ENCODE measurements at regions not wholly inside any gene's neighbourhood (a gene's known extent, or its start where the extent isn't known, plus 50 kb on each side); places are given as distances from the start of the nearest gene placed in this dataset.

GRCh38 chr11:121711939-121712338, 259.2 kb upstream of the SORL1-AS1 start:
- TF ChIP-seq CTCF (conservative IDR thresholded peaks at IDR 0.05) (no peak), EZH2 (IDR thresholded peaks at IDR 0.05; ENCODE audit: low read depth) (no peak)
